Activated CD8-positive, alpha-beta memory T cell treated with anti-CD3 and anti-CD28 coated beads, Interleukin-2, amount 50 U/mL, for 48 hours (primary cell): ENCODE measurements at regions not wholly inside any gene's neighbourhood (a gene's known extent, or its start where the extent isn't known, plus 50 kb on each side); places are given as distances from the start of the nearest gene placed in this dataset.

Experiments used
- DNase-seq: peaks from one replicate; pipeline ENCODE4 v3.0.0-alpha.2; 2020

DNA sequence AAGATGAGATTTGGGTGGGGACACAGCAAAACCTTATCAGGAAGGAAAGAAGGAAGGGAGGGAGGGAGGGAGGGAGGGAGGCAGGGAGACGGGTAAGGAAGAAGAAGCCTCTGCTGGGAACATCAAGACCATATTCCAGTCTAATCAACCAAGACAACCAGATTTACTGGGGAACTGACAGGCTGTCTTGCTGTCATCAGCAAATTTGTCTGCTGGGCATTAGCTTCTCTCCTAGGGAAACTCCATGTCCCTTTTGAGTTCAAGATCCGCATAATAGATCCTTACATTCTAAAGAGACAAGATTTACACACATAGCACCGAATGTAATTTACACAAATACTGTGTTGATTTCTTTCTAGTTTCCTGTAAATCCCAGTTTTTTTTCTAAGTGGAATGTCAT is 1618.9 kb upstream of the ZEB2 start:
- DNase-seq = no peak

DNA sequence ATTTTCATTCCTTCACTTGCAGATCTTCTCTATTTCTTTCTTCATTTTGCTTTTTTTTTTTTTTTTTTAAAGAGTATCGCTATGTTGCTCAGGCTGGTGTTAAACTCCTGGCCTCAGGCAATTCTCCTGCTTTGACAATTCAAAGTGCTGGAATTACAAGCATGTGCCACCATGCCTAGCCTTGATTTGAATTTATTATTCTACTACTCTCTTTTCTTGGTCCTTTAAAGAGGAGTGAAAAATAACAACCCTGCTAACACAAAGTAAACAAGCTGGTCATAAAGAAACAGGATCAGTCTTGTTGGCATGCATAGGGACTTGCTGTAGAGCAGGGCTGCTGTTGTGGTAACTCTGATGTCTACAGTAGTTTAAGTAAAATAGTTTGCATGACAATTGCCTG is 1615.3 kb upstream of the ZEB2 start:
- no peak for DNase-seq

DNA sequence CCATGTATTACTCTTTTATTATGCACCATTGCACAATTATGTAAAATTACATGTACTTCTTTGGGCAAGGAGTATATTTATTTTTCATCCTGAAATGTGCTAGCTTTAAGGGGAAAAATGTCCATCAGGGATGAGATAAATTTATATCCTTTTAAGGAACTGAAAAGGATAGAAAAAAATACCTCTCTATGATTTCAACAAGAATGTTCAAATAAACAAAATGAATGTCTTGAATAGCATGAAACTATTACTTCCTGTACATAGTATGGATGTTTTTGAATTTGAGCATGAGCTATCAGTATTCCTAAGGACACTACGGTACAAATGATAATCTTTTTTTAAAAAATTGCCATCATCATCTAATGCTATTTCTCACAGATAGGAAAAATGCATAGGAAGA is 1611.9 kb upstream of the ZEB2 start:
- no peak for DNase-seq

DNA sequence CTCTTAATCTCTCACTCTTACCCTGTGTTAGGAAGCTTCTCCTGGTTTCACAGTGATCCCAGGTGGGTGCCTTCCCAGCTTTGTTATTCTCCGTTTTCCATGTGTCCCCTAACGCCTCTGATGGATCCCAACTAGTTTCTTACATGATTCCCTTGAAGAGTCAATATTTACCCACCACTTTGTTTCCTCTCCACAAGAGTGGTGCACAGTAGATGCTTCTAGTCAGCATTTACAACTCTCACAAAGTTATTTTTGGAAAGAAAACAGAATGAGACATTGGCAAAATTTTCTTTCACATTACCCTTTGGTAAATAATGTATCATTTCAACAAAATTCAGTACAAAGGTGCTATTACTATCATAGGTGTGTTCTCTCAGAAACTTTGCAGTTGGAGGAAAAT is 1611.1 kb upstream of the ZEB2 start:
- no peak for DNase-seq

DNA sequence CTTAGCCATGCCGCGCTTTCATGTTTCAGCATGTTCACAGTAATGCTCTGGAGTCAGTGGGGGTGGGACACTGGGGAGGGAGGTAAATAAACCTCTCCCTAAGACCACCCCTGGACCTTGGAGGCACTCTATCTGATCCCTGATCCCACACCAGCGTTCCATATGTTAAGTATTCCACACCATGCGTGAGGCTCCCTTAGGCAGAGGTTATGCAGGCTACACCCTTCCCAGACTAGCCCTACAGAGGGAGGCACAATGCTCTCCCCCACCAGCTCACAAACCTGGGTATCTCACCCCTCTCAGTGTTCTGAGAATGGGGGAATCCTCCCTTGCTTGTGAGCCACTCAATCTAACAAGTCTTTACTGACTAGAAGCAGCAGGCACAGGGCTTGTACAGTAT is 1610.4 kb upstream of the ZEB2 start:
- DNase-seq = no peak

DNA sequence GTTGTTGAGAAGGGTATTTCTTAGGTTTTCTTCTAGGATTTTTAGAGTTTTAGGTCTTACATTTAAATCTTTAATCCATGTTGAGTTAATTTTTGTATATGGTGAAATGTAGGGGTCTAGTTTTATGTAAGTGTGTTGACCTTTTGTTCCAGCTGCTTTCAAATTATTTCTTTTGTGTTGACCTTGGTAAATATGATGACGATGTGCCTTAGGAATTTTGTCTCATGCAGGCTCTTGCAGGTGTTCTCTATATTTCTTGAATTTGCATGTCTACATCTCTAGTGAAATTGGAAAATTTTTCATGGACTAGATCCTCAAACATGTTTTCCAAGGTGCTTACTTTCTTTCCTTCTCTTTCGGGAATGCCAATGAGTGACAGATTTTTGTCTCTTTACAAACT is 1609.3 kb upstream of the ZEB2 start:
- no peak for DNase-seq

DNA sequence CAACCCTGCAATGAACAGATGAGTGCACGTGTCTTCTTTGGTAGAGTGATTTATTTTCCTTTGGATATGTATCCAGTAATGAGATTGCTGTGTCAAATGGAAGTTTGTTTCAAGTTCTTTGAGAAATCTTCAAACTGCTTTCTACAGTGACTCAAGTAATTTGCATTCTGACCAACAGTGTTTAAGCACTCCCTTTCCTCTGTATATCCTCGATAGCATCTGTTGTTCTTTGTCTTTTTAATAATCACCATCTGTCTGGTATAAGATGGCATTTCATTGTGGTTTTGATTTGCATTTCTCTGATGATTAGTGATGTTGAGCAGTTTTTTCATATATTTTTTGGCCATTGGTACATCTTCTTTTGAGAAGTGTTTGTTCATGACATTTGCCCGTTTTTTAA is 1608.3 kb upstream of the ZEB2 start:
- DNase-seq = no peak

DNA sequence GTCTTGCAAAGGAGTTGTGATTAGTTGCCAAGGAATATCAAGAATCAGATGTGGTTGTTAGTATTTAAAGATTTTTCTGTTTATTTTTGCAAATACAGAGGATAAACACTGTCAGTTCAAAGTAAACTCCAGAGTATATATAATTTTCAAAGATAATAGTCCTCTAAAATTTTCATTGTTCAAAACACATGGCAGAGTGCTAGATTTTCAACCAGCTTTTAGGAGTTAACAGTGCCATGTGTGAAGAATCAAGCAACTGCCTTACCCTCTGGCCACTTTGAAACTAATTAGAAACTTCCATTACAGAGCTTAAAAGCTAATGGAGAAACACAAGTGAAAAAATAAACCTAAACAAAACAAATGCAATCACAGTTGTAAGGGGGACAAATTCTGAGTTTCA is 1605.6 kb upstream of the ZEB2 start:
- no peak for DNase-seq

DNA sequence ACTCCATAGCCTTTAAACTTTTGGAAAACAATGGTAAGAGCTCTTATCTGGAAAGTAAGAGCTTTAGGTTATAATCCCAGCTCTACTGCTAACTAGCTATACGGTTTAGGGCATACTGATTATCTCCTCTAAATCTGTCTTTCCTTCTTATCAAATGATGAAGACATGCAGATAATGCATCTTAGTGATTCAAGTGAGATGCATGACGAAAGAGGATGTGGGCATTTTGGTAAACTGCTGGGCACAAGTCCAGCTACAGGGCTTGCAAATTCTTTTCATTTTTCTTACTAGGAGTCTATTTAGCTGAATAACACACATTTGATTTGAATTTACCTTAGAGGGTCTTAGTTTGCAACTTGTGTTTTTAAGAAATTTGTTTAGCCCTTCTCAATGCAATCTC is 1604.8 kb upstream of the ZEB2 start:
- no peak for DNase-seq

DNA sequence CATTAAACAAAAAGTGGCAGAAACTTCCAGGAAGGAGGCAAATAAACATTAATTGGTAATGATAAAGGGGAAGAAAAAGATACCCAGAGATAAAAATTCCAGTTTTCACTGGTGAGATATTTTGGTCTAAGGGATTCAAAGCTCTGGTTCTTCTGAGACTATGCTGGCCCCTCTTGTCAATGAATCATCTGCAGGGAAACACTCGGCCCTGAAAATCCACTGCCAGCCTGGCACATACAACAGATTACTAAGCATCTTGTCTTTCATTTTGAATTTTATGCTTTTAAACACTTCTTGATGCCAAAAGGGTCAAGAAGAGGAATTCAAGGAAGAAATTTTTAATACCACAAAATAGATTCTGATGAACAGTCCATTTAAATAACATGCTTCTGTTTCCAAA is 1603.8 kb upstream of the ZEB2 start:
- no peak for DNase-seq

DNA sequence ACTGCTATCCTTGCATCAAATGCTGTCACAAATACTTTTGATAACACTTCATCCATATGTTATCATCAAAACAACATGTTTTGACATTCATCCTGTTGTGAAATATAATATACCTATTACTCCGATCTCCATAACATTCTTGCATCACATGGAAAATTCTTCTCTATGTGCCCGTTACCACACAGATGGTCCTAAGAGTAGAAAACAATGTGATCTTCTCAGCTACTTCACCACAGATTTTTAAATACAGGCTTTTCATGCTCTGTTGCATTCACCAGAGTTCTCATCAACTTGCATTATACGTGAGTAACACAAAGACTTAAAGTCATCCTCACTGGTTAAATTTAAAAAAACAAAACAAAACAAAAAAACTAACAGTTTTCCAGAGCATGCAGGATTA is 1603.3 kb upstream of the ZEB2 start:
- no peak for DNase-seq

DNA sequence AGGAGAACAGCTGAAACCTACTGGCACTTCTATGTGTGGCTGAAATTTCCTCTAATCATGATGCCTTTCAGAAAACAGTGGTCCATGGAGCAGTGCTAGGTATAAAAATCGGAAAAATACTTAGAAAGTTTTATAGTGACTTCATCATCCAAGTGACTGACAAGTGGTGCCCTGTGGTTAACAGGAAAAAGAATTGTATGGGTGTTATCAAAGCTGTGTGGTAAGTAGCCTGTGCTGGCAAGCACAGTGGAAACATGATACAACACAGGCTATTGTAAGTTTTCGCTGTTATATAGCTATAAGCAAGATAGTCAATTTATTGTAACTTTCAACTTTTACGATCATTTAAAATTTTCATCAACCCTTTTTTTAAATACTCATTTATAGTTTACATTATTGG is 1599.7 kb upstream of the ZEB2 start:
- no peak for DNase-seq

DNA sequence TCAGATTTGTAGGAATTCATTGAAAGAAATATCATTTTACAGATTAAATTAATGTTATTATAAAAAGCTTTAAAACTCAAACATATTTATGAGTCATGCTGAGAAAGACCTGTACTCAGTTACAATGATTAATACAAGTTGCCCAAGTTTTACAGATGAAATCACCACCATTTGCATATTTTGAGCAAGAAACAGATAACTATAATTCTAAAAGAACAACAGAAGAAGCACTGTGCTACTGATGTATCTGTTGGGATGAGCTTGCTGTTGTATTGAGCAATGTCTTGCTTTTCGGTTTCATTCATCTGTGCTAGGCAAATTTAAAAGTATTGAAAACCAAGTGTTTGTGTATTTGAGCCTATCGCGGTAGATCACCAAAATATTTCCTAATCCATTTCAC is 1589.1 kb upstream of the ZEB2 start:
- no peak for DNase-seq

DNA sequence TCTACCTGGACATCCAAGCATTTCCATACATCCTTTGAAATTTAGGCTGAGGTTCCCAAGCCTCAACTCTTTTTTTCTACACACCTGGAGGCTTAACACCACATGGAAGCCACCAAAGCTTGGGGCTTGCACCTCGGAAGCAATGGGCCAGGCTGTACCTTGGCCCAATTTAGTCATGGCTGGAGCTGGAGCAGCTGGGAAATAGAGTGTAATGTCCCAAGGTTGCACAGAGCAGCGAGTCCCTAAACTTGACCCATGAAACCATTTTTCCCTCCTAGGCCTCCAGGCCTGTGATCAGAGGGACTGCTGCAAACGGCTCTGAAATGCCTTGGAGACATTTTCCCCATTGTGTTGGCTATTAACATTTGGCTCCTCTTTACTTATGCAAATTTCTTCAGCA is 1574.3 kb upstream of the ZEB2 start:
- no peak for DNase-seq

DNA sequence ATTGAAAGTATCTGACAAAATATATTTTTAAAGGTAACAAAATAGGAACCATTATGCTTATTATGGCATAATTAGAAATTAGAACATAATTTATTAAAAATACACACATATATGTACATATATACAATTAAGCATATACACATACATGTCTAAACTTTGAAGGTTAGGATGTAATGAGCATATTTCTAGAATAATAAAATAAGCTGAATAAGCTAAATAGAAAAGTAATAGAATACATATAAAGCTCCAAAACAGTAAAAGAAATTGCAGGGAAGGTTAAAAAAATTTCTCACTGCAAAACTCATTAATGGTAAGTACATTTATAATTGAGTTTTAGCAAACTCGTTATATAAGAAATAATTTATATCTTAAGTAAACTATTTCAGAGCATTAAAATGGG is 1561.5 kb upstream of the ZEB2 start:
- no peak for DNase-seq

DNA sequence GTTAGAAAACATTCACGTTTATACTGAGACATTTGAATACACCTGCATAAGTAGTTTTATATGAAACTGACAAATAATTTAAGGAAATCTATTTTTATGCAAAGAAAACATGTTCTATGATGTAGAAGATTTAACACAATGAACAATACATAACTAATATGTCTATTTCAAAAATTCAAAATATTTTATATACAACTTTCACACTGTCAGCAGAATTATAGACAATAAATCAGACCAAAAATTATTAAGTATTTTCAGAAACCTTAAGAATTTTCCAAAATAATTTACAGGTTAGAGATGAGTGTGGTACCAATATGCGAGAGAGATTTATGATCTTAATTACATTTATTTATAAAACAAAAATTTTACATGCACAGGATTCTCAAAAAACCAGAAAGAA is 1561.0 kb upstream of the ZEB2 start:
- DNase-seq = no peak

DNA sequence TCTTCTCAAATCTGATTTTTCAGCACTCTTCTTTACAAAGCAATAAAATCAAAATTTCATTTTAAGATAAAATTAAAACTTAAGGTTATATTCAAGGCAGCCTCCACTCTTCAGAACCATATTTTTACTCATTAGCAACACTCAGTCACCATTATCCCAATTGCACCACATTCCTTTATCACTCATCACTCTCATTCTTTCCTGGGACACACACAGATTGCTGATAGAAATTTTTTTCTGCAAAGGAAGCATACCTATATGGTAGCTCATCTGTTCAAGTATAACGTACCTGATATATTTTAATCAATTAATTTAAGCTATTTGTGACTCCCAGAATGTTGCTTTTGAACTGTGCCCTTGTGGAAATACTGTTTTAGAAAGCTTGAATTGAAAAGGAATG is 1559.3 kb upstream of the ZEB2 start:
- DNase-seq = no peak

DNA sequence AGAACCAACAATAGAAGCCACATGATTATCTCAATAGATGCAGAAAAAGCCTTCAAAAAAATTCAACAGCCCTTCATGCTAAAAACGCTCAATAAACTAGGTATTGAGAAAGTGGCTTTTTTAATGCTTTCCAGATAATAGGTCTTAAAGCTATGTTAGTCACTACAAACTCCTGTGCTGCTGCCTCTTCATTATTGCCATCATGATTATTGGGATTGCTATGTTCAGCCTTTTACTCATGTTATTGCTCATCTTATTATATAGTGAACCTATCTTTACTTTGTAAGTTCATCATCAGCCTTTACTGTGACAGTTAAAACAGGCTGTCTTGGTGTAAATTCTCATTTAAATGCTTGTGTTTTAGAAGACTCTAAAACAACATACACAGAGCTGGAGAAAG is 1557.2 kb upstream of the ZEB2 start:
- DNase-seq = no peak

DNA sequence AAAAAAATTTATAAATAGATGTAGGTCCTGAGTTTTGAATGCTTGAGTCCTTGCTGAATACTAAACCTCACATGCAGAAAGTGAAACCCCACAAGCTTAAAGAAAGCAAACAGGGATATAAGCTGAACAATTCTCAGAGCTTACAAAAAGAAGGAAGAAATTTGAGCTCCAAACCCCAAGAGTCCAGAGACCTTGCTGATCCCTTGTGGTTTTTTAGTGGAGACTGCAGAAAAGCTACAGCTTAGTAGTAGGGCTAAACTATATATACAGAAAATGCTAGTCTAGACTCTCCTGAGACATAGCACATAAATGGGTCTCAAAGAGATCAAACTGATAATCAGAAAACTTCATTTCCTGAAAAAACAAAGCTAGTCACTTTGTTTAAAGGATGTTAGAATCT is 1548.1 kb upstream of the ZEB2 start:
- no peak for DNase-seq

DNA sequence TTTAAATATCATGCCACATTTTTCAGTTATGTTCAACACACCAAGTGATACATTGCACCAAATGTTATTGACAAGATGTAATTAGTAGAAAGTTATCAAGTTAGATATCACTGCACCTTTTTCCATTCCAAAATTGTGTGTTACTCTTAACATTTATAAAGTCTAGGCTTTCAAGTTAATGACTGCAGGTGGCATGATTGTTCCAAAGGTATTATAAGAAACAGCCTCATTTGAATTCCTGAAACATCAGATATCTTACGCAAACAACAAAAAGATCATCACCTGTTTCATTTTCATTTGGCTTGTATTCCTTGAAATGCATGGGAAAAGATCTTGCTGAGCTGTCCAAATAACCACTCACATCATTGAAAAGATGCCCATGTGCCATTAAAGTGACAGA is 1528.2 kb upstream of the ZEB2 start:
- DNase-seq = no peak

DNA sequence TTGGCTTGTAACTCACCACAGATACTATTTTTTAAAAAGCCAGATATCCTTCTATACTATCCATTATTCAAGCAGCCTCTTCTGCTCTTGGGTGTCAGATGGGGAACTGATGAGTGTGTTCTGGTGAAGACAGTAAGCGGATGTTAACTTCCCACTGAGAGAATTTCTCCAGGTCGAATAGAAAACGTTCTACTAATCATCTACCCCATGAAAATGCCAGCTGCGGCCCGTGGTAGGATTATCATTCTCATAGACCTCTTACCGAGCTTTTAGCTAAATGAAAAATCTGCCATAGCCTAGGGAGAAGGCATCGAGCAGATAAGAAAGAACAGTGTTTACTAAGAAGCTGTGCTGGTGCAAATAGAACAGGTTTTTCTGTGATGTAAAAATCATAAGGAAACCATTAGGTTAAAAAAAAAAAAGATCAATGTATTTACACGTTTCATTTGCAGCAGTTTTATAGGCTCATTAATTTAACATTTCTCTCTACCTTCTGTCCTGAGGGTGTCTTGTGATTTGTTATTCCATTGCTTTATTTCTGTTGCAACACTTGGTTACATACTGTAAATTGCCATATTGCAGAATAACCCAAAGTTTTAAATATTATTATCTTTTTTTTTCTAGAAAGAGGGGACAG is 1521.5 kb upstream of the ZEB2 start:
- DNase-seq = no peak

DNA sequence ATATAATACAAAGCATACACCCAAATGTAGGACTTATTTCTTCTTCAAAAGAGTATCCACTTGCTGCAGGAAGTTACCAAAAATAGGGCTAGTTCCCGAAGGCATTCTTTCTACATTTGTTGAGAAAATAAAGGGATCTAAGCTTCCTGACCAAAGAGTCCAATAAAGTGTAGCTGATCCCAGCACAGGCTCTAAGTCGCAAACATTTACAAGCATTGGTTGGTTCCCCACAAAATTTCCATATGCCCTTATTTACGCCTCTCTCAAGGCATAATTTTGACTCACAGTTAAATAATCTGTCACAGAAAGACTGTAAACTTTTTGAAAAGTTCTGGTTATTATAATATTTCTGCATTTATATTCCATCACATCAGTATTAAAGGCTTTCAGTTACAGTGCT is 1520.1 kb upstream of the ZEB2 start:
- no peak for DNase-seq

DNA sequence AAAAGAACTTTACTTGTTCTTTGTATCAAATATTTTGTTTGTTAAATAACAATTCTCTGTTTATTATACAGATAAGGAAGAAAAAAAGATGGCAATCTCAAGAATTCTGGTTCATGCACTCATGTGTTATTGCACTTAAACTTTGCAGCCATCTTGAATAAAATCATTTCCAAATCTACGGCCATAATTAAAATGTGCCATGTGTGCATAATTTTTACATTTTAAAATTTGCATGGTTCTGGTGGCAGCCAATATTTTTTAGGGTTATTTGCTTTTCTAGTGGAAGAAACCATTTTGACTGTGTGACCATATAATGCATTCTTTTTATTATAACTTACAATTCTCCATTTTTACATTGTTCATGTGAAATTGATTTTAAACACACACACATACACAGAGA is 1518.1 kb upstream of the ZEB2 start:
- no peak for DNase-seq

DNA sequence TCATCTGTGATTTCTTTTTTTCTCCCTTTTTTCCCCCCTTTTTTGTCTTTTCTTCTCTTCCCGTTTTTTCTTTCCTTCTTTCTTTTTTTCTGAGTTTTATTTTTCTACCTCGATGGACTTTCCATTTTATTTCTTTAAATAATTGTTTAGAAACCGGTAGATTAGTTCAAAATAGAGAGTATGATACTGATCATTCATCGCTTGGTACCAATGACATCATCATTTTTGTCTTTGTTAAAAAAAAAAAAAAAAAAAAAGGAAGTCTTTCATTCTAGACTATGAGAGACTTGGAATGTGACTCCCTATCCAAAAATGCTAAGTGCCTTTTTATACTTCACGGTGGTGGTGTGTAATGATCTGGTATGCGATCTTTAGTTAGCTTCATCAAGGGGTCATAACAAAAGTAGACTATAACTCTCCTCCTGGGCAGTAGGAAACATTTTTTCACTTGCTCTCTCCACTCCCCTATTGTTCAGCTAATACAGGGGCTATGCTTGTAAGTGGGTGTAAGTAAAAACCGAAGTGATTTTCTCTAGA is 1517.5 kb upstream of the ZEB2 start:
- no peak for DNase-seq

DNA sequence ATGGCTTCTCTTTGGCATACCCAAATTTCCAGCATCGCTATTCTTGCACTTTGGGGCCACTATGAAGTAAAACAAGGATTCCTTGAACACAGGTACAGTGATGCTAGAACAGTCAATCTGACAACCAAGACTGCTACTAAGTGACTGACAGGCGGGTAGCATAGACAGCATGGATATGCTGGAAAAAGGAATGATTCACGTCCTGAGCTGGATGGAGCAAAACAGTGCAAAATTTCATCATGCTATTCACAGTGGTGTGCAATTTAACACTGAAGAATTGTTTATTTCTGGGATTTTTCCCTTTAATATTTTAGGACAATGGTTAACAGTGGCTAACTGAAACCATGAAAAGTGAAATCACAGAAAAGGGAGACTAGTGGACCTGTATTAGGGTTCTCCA is 1511.2 kb upstream of the ZEB2 start:
- no peak for DNase-seq

DNA sequence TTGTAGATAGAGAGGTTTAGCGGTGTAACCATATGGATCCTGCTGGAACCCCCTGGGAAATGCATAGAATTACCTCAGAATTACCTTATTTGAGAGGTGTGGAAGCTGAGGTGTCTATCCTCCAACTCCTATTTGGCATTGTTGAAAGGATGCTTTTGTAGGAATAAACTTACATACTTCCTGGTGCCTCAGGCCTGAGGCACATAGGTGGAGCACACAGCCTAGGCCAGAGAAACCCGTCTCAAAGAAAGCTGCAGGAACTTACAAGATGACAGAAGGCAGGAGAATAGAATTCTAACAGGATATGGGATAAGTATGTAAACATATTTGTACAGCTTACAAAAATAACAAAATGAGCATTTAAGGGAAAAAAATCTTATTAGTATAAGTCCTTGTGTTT is 1507.2 kb upstream of the ZEB2 start:
- no peak for DNase-seq
